ENCODE measurements at regions not wholly inside any gene's neighbourhood (a gene's known extent, or its start where the extent isn't known, plus 50 kb on each side); places are given as distances from the start of the nearest gene placed in this dataset.
"Not testable (repeated sequence)": the region's sequence is repeated elsewhere in the genome, so short reads cannot be mapped to it uniquely, and the experiment has no call there.

GRCh38 chr6:60813897-60814596, 1472.0 kb downstream of the KHDRBS2 start:
- TF ChIP-seq CTCF (IDR thresholded peaks at IDR 0.05; ENCODE audit: low read depth, low read length); POLR2A (IDR thresholded peaks at IDR 0.05; ENCODE audit: extremely low read depth, insufficient read length); MAX (IDR thresholded peaks at IDR 0.05; ENCODE audit: low read depth, low read length): not testable (repeated sequence)

All from NB4 (cell line).